Fibroblast of villous mesenchyme (primary cell): ENCODE measurements at regions not wholly inside any gene's neighbourhood (a gene's known extent, or its start where the extent isn't known, plus 50 kb on each side); places are given as distances from the start of the nearest gene placed in this dataset.

Experiments used
- DNase-seq: peaks from one replicate; pipeline ENCODE4 v3.0.0-alpha.2; 2010; ENCODE audit warnings: low read depth
- H3K4me3 ChIP-seq: 2 replicates; pipeline ENCODE4 v1.5.1; 2011; ENCODE audit warnings: low read depth, mild to moderate bottlenecking, low read length
- CTCF ChIP-seq: IDR thresholded peaks from 2 replicates; pipeline ENCODE4 v1.5.1; 2012; ENCODE audit warnings: low read depth, mild to moderate bottlenecking, low read length; ENCODE audit not compliant: insufficient read depth

- DNase-seq: no peak
- no peak for TF ChIP-seq CTCF
- H3K4me3 ChIP-seq: no peak overlapping the region
These were observed 247.9 kb upstream of the TRPC7 start for GRCh38 chr5:136613230-136613629.

GRCh38 chr5:136605638-136606037, 240.3 kb upstream of the TRPC7 start:
- no peak overlapping the region for H3K4me3 ChIP-seq
- TF ChIP-seq CTCF: no peak
- DNase-seq: no peak

- no peak overlapping the region for H3K4me3 ChIP-seq
- no peak for TF ChIP-seq CTCF
- DNase-seq: no peak
These were observed 235.0 kb upstream of the TRPC7 start for GRCh38 chr5:136600306-136600705.

- DNase-seq: no peak
- H3K4me3 ChIP-seq: no peak overlapping the region
- TF ChIP-seq CTCF: no peak
These were observed 233.6 kb upstream of the TRPC7 start for GRCh38 chr5:136598802-136599404.

- no peak for TF ChIP-seq CTCF
- H3K4me3 ChIP-seq: no peak overlapping the region
- DNase-seq: no peak
These were observed 229.1 kb upstream of the TRPC7 start for GRCh38 chr5:136594416-136594815.

GRCh38 chr5:136590581-136590980, 225.2 kb upstream of the TRPC7 start:
- H3K4me3 ChIP-seq: no peak overlapping the region
- no peak for TF ChIP-seq CTCF
- no peak for DNase-seq

- no peak for TF ChIP-seq CTCF
- no peak overlapping the region for H3K4me3 ChIP-seq
- no peak for DNase-seq
These were observed 220.9 kb upstream of the TRPC7 start for GRCh38 chr5:136586196-136586595.
